ENCODE measurements at regions not wholly inside any gene's neighbourhood (a gene's known extent, or its start where the extent isn't known, plus 50 kb on each side); places are given as distances from the start of the nearest gene placed in this dataset.

DNA sequence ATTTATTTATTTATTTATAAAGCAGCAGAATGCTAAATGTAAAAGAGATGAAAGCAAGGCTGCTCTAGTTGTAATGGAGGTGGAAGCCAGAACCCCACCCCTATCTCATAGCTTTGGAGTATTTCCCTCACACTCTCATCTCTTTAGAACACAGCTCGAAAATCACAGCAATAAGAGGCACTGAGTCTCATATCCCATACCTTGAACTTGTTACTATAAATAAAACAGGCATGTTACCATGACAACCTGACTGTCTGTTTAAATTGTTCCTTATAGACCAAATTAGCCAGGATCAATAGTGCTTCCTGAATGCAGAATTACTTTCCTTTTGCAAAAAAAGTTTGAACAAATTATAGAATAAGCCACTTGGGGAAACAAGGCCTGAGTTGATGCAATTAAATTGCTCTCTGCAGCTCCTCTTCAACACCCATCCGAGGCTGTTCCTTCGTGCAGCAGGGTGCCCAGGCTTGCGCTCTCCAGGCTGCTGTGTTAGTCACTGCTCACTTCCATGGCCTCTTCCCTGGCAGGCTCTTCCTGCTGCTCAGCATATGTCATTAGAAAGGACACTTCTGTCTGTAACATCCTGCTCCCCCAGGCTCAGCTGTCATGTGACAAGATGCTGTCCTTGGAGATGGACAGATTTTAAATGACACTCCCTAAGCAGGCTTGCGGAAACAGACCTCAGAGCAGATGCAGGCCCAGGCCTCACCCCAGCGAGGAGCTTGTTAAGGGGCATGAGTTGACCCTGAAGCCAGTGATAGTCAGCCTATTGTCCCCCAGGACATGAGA is 120.2 kb downstream of the CARTPT start:
- Mint-ChIP-seq H3K27ac (no peak overlapping the region), H3K27me3 (ENCODE audit: insufficient read depth) (peaks cover 2% of the 10 kb centered on the region; the same call in 1 of the 2 replicates), H3K9me3 (peaks cover 7% of the 10 kb centered on the region), H3K4me3 (no peak overlapping the region), H3K36me3 (ENCODE audit: low read depth) (no peaks in the 10 kb centered on the region), H3K4me1 (ENCODE audit: low read depth) (peaks cover 10% of the 10 kb centered on the region; the same call in 1 of the 2 replicates)
- TF ChIP-seq, protein P1, sequence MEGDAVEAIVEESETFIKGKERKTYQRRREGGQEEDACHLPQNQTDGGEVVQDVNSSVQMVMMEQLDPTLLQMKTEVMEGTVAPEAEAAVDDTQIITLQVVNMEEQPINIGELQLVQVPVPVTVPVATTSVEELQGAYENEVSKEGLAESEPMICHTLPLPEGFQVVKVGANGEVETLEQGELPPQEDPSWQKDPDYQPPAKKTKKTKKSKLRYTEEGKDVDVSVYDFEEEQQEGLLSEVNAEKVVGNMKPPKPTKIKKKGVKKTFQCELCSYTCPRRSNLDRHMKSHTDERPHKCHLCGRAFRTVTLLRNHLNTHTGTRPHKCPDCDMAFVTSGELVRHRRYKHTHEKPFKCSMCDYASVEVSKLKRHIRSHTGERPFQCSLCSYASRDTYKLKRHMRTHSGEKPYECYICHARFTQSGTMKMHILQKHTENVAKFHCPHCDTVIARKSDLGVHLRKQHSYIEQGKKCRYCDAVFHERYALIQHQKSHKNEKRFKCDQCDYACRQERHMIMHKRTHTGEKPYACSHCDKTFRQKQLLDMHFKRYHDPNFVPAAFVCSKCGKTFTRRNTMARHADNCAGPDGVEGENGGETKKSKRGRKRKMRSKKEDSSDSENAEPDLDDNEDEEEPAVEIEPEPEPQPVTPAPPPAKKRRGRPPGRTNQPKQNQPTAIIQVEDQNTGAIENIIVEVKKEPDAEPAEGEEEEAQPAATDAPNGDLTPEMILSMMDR (IDR thresholded peaks at IDR 0.05): no peak
- DNase-seq: no peak

DNA sequence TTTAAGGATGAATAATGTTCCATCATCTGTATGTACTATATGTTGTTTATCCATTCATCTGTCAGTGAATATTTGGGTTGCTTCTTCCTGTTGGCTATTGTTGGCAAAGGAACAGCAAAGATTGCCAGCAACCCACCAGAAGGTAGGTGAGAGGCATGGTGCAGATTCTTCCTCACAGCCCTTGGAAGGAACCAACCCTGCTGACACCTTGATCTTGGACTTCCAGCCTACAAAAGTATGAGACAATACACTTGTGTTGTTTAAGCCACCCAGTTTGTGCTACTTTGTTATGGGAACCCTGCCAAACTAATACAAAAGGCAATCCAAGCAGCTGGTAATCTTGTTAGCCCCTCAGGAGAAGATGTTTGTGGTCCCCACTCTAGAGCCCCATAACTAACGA is 122.0 kb downstream of the CARTPT start:
- DNase-seq: no peak
- Mint-ChIP-seq H3K36me3 (ENCODE audit: low read depth) (no peaks in the 10 kb centered on the region), H3K4me1 (ENCODE audit: low read depth) (peaks cover 10% of the 10 kb centered on the region; the same call in 1 of the 2 replicates), H3K27me3 (ENCODE audit: insufficient read depth) (peaks cover 4% of the 10 kb centered on the region), H3K27ac (no peak overlapping the region), H3K9me3 (peaks cover 7% of the 10 kb centered on the region), H3K4me3 (no peak overlapping the region)
- TF ChIP-seq, protein P1 (IDR thresholded peaks at IDR 0.05): no peak

DNA sequence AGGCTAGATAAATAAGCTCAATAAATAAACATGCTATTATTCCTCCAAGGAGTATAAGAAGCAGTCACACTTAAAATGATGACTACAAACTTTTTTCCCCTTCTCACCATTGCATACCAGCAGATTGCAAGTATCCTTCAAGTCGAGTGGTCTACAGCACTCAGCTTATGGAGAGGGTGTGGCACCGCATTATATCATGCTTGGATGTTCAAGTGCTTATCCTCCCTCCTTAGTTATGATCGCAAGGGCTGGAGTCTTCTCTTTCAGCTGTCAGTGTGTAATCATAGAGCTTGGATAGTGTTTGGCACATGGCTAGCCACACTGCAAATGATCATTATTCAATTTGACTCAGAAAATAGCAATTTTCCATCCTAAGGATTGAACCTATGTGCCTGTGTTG is 124.0 kb downstream of the CARTPT start:
- TF ChIP-seq, protein P1 (IDR thresholded peaks at IDR 0.05): no peak
- no peak for DNase-seq
- Mint-ChIP-seq H3K36me3 (ENCODE audit: low read depth) (no peaks in the 10 kb centered on the region), H3K4me1 (ENCODE audit: low read depth) (peaks cover 9% of the 10 kb centered on the region; the same call in 1 of the 2 replicates), H3K27me3 (ENCODE audit: insufficient read depth) (peaks cover 10% of the 10 kb centered on the region), H3K4me3 (no peak overlapping the region), H3K9me3 (peaks cover 7% of the 10 kb centered on the region), H3K27ac (no peak overlapping the region)

DNA sequence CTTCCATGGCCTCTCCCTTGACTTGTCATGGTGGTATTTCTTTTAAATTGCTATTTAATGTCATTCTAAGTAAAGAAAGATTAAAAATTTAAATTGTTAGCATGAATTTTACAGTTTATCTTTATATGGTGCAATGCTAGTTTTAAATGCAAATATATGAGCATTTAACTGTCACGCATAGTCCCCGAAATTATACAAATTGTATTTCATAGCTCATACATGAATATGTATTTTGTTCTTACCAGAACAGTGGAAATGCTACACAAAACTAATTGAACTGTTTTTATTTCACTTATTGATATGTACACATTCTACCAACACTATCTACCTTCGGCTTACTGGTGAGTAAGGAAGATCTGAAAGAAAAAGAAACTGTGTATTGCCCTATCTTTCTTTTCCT is 125.8 kb downstream of the CARTPT start:
- Mint-ChIP-seq H3K36me3 (ENCODE audit: low read depth) (peaks cover 6% of the 10 kb centered on the region), H3K27me3 (ENCODE audit: insufficient read depth) (peaks cover 10% of the 10 kb centered on the region), H3K27ac (no peak overlapping the region), H3K9me3 (peaks cover 16% of the 10 kb centered on the region), H3K4me3 (no peak overlapping the region), H3K4me1 (ENCODE audit: low read depth) (no peaks in the 10 kb centered on the region)
- TF ChIP-seq, protein P1 (IDR thresholded peaks at IDR 0.05): no peak
- no peak for DNase-seq

DNA sequence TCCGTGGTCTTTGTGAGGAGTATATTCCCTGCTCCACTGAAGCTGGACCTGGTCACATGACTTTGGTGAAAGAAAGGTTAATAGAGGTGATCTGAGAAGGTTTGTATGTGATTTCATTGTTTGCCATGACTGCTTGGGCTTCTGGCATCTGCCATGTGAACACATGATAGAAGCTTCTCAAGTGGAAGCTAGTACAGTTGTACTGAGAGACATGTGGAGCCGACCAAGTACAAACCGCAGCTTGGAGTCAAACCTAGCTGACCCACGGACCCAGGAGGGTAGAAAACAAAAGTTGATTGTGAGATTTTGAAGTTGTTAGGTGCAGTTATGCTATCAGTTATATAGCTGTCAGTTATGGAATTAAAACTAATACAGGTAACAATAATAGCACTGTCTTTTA is 140.4 kb downstream of the CARTPT start:
- Mint-ChIP-seq H3K9me3 (peaks cover 18% of the 10 kb centered on the region; the same call in 1 of the 2 replicates), H3K27me3 (ENCODE audit: insufficient read depth) (peaks cover 17% of the 10 kb centered on the region), H3K27ac (no peak overlapping the region), H3K4me3 (no peak overlapping the region), H3K36me3 (ENCODE audit: low read depth) (no peaks in the 10 kb centered on the region), H3K4me1 (ENCODE audit: low read depth) (peaks cover 14% of the 10 kb centered on the region)
- TF ChIP-seq, protein P1 (IDR thresholded peaks at IDR 0.05): no peak
- no peak for DNase-seq
